HG03039 (cell line): ENCODE measurements at regions not wholly inside any gene's neighbourhood (a gene's known extent, or its start where the extent isn't known, plus 50 kb on each side); places are given as distances from the start of the nearest gene placed in this dataset.

Experiments
- ATAC-seq: cut with Tn5 transposase; IDR thresholded peaks from one replicate; pipeline ENCODE4 v1.9.1; 2021; ENCODE audit warnings: mild to moderate bottlenecking, moderate library complexity; ENCODE audit not compliant: unreplicated experiment

DNA sequence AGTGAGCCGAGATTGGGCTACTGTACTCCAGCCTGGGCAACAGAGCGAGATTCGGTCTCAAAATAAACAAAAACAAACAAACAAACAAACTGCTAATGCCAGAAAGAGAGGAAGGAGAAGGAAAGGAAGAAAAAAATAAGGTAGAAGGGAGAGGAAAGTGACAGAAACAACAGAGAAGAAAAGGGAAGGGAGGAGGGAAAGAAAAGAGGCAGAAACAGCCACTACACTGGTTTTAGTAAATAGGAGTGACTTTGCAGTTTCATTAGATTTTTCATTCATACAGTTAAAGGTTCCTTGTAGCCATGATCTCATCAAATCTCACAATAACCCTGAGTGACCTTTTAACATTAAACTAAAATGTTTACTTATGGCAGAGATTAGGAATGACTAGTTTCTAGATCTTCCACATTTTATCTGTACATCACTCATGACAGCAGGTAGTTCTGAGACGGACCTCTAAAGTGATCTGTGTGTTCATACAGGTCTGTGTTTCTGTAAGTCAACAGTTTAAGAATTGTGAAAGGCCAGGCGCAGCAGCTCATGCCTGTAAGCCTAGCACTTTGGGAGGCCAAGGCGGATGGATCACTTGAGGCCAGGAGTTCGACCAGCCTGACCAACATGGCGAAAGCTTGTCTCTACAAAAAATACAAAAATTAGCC lies 191.3 kb upstream of the KLF14 start:
- ATAC-seq = no peak

DNA sequence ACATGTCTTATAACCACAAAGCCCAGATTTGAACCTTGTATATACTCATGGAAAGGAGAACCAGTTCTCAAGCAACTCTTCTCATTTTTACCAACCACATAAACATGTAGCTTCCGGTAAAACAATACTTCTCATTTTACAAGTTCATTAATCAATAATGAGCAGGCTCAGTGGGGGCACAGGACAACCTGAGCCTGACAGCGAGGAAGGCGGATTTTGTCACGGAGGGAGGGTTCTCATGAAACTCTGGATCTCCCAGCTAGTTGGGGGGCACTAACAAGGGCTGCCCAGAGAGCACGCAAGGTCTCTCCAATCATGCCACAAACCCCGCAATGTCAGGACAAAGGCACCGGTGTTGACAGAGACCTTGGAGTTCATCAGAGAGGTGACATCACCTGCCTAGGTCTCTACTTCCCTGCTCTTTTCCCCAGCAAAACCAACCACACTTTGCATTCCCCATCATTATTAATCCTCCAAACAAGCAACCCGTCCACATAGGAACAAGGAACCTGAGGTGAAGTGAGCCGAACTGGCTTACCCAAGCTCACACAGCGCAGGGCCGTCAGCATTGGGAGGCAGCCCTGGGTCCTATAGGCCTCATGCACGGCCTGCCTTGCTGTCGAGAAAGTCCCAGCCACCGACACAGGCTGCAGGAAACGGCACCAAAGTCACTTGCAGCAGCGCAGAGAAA lies 192.1 kb upstream of the KLF14 start:
- ATAC-seq = no peak

DNA sequence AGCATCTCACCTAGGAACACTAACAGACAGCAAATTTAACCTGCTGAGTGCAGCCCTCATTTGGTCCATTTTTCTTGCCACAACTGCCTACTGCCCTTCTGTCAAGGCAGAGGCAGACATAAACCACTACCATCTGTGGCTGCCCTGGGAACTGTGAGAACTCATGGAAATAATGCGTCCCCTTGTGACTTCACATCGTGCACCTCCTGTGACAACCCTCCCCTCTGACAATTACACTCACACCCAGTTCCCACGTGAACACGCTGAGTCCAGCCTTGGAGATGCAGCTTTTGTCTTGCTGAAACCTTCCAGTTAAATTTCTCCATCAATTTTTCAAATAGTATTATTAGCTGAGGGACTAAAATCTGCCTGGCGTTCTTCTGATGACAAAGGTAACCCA lies 193.1 kb upstream of the KLF14 start:
- ATAC-seq = no peak

DNA sequence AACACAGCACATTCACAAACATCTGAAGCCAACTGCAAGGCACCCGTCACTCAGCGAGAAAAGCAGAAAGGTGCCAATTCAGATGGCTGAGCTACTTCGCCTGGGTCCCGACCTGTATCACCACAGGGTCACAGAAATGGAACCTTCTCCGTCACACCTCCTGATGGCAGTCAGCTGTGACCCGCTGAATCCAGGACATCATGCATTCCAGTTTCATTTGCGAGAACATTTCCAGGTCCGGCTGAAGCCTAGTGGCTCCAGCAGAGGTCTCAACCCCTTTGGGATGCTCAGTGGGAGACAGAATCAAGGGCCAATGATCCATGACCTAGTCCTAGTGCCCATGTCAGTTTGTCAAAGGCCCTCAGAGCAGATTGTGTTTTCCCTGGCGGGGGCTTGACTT lies 193.6 kb upstream of the KLF14 start:
- no peak for ATAC-seq

DNA sequence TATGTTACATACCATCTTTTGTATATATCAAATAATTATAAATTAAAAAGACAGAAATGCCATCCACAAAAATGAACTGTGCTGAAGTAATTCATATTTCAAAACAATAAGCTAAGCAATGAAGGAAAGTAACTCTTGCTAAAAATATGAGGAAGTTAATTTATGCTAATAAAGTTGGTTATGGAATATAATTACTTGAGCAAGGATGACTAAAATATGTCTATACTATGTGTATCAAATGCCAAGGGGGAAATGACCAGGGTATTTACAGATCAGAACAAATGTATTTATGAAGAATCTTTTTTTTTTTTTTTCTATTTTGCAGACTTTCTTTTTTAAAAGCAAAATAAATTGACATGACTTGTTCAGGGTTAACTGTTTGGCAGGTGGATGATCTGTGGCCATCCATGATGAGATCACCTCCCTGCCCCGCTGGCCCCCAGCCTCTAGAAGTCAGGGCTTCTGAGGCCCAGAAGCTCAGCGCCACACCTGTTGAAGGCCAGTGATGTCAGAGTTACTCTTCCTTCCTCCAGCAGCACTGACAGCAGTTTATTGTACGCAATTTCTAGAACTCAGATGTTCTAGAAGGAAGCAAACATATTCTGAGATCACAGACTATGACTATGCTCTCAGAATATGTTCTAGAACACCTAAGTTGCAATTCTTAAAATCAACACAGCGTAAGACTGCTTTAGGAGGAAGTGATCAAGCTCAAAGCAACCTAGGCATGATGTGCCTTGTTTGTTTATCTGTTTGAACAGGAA lies 196.1 kb upstream of the KLF14 start:
- ATAC-seq = no peak

DNA sequence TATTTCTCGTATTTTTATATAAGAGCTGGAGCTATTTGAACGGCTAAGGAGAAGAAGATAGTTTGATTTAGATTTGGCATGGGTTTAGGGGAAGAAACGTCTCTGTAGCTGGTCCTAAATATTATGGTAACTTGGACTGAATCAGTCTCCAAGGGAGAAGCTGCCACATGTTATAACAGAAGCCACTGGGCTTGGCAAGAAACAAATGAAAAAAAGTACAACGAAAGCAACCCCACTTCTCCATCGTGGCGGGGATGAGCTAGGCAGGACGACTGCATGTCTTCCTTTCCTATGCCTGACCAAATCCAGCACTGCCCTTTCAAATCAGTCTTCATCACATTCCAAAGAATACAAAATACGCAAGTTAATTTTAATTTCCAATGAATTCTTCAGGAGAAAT lies 196.7 kb upstream of the KLF14 start:
- no peak for ATAC-seq

DNA sequence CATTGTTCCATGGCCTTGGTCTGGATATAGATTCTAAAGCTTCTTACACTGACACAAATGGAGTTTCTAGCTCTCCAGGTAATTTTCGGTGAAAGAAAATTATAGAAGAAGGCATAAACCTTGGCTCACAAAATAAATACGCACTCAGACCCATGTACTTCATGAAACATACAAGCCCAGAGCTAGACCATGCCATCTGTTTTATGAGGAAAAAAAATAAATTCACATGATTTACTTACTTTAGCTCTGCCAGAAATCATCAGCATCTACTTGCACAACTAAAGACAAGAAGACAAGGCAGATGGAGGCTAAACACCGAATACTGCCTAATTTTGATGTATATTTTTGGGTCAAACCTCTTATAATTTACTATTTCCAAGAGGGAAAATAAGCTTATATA lies 197.4 kb upstream of the KLF14 start:
- ATAC-seq = no peak

DNA sequence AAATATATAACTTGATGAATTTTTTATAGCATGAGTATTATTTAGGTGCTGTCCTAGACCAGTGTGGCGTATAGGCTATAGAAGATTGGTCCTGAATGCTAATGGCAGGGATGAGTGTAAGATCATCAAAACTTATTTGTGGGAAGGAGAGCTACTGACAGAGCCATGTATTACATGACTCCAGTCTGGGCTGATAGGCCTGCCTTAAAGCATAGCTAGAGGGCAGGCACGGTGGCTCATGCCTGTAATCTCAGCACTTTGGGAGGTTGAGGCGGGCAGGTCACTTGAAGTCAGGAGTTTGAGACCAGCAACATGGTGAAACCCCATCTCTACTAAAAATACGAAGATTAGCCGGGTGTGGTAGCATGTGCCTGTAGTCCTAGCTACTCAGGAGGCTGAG lies 198.1 kb upstream of the KLF14 start:
- no peak for ATAC-seq

DNA sequence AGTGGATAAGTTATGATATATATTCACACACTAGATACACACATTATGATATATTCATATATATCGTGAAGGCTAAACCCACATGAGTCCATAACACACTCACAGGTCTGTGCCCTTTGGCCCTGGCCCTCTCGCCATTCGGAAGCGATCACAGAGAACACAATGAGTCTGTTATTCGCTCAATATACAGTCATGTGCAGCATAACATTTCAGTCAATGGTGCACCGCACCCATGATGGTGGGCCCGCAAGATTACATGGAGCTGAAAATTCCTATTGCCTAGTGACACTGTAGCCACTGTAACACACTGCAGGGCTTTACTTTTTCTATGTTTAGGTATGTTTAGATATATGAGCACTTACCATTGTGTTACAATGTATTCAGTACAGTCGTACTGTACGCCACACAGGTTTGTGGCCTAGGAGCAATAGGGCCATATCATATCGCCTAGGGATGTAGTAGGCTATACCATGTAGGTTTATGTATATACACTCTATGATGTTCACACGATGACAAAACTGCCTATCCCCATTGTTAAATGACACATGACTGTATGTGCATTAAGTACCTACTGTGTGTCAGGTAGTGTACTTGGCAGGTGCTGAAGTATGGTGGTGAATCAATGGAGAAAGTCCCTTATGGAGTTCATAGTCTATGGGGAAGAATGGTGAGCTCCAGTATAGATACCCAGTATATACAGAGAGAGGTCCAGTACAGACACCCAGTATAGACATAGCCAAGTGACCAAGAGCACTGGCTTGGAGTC lies 198.8 kb upstream of the KLF14 start:
- no peak for ATAC-seq

DNA sequence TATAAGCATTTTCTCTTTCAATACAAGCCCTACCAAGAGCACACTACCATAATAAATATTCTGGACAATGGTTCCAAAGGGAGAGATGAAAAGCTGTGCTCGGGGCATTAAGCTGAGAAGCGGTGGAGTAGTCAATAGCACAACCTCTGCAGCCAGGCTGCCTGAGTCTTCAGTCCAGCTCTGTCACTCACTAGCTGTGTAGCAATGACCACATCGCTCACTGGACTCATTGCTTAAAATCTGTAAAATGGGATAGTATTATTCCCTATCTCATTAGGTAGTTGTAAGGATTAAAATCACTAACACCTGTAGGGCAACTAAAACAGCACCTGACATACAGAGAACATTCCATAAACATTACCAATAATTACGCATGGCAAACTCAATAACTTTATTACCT lies 199.9 kb upstream of the KLF14 start:
- ATAC-seq = no peak

DNA sequence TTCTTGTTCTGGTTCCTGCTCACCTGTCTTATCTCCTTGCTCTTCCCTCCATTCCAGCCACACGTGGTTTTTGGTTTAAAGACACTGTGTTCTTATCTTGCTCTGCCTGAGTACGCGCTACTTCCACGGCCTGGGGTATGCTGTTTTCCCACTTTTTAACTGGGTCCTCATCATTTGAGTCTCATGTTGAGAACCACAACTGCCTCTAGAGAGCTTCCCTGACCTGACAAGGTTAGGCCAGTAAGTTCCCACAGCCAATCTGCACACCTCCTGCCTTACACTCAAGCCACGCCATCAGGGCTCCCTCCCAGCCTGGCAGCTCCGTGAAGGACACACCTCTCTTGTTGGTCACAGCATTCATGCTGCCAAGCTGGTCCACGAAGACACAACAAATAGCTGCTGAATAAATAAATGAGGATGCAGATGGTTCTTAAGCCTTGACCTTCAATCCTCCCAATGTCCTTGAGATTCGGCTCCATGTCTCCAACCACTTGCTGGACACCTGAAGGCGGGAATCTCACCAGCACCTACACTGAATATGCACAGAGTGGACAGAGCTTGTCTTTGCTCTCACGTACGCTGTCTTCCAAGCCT lies 201.7 kb upstream of the KLF14 start:
- no peak for ATAC-seq

DNA sequence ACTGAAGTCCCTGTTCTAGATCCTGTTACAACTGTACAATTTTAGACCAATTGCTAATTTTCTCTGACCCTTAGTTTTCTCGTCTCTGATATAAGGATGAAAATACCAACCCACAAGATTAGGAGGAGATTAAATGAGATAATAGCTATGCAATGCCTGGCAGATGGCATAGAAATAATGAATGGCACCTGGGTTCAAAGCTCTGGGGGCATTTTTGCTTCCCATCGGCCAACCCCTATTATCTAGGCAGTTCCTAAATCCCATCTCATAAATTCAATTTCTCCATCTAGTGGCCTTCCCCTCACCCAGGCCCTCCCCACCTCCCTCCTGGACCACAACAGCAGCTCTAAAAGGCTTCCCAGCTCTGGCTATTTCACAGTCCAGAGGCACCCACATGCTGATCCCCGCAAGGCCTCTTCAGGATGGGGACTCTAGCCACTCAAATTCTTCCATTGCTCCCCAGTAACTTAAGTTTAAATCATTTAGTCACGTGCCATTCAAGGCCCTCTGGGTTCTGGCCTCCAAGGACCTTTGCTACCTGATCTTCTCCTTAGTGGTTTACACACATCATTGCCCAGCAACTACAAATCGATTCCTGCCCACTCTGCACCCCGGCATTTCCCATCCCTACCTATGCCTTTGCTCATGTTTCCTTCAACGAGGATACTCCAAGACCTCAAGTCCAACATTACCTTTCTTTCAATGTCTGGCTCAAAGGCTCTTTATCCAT lies 202.4 kb upstream of the KLF14 start:
- ATAC-seq = no peak

DNA sequence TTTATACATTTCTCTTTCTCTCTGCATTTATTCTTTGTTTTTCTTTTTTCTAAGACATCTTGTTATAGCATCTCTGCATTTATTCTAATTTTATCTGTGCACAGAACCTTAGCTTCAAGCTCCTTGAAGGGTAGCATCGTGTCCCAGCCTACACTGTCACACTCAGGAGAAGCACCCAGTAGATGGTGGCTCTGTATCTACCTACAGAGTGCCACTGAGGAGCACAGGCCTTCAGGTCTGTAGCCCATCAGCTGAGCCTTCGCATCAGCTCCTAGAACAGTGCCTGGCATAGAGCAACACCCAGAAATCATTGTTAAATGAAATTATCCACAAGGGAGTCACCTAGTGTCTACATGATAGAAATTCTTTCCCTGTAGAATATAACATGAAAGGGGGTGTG lies 203.0 kb upstream of the KLF14 start:
- no peak for ATAC-seq

DNA sequence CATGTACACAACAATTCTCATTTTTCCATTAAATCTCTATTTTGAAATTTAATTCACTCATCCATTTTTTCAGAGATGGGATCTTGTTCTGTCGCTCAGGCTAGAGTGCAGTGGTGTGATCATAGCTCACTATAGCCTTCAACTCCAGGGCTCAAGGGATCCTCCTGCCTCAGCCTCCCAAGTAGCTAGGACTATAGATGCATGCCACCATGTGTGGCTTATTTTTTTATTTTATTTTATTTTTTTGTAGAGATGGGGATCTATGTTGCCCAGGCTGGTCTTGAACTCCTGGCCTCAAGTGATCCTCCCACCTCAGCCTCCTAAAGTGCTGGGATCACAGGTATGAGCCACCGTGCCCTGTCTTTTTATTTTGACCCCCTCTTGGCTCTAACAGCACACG lies 203.8 kb upstream of the KLF14 start:
- ATAC-seq = no peak

DNA sequence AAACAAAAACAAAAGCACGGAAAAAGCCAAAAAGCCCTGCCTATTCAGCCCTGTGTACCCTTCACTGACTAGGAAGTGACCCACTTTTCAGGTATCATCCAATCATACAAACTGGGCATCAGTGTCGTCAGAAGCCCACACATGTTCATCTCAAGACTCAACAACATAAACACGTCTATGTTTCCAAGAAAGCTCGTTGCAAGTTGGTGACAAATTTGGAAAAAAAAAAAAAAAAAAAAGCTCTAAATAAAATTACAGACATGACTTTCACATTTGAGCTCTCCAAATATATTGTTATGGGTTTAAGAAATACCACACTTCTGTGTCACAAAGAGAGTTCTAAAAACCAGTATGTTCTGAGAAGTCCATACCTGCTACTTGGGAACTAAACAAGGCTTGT lies 204.7 kb upstream of the KLF14 start:
- no peak for ATAC-seq

DNA sequence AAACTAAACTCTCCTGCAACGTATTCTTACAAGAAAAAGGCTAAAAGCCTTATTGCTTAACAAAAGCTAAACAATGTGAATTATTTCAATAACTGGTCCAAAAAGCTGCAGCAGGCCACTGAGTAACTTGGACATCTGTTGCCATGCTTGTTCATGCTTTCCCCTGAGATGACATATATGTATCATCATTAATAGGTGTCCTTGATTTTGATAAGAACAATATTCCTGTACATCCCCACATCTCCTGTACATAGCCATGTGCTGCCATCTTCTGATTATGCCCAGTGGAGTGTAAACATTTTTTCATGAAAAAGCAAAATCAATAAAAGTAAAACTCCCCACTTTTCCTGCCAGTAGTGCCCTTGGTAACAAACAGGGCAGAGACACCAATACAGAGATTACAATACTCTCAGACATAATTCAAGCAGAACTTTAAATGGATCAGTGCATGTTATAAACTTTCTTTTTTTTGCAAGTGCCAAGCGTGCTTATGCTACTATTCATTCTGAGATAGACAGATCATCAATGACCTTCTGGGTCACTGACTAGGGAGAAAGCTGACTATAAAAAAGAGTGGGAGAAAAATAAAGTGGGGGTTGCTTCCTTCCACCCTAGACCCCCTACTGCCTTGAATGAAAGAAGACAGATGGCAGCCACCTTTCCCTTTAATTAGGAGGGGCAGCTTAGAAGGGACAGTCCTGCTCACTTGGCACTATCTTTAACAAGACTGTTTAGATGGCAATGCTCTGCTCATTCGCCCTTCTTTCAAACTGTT lies 205.5 kb upstream of the KLF14 start:
- no peak for ATAC-seq

DNA sequence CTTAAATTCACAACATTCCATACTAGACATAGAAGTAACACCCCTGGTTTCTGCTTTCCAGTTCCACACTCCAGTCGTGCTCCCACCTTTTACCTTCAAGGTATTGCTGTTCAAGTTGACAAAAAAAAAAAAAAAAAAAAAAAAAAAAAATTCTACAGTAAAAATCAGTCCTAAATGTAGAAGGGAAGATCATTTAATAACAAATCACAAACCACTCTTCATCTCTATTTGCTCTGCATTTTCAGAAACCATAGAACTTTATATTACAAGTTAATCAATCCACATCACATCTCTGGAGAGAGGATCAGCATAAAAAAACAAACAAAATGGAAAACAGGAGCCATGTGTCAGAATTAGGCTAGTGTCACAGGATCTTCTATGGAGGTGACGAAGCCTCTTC lies 206.3 kb upstream of the KLF14 start:
- no peak for ATAC-seq

DNA sequence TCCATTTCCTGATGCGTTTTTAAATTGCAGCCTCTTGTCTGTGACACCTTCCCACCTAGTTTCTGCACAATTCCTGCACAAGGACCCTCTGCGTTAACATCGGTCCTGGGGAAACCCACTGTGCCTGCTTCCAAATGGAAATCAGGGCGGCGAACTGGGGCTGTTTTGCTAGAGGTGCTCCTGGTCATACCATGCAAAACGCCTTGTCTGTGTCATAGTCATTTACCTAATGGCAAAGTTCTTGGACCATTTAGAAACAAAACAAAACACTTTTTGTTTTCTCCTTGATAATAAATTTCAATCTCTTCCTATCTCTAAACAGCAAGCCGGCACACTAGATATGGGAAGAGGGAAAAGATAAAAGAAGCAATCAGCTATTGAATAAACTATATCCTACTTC lies 206.9 kb upstream of the KLF14 start:
- no peak for ATAC-seq

DNA sequence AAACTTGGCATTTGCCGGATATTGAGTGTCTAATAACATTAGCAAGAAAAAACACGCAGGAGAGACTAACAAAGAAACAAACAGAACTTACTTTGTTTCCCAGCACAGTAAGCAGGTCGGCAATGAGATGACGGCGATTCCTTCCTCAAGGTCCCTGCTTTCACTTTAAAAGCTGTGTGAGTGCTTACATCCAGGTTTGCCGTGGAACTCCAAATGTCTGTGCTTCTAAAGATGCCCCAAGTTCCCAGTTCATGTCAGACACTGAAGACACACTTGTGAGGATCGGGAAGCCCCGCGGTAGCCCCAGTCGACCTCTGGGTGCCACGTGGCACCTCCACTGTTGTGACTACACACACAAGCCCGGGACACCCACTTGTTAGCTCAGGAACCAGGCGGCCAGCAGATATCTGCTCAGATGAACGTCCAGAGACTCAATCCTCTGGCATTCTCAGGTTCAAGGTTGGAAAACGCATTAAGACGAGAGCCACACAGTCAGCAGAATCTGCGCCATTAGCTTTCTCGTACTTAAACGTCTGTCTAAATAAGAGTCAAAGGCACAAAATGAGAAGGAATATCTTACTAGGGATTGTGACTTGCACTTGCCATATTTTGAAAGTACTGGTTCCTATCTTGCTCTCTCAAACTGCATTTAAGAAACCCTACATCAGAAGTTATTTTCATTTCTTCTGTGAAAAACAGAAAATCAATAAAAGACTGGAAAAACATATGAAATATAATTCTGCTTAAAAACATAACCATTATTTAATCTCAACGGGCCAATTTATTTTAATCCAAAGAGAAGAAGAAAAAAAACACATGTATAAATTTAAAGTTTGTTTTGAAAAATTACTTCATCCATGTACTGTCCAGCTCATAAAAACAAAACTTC lies 207.6 kb upstream of the KLF14 start:
- ATAC-seq = no peak
